ENCODE measurements at regions not wholly inside any gene's neighbourhood (a gene's known extent, or its start where the extent isn't known, plus 50 kb on each side); places are given as distances from the start of the nearest gene placed in this dataset.

DNA sequence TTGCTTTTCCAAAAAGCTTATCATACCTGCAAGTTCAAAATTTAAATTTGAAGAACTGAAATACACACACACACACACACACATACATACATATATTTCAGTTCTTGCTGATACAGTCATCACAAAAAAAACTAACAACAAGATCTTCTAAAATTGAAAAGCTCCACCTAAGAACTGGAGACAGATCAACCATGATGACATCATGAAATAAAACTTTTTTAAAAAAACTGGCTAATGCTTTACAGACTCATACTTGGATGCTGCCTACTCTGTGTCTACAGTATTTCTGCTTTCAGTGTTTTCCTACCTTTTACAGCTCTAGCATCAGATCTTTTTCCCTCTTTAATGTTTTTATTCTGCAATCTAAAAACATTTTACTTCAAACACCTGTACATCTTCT is 261.4 kb downstream of the DIO2 start:
- TF ChIP-seq ZNF114 (CRISPR knock-in tag; IDR thresholded peaks at IDR 0.05) (no peak), EZH2 (IDR thresholded peaks at IDR 0.05; ENCODE audit: low read depth, unreplicated experiment) (no peak), EZH2phosphoT487 (IDR thresholded peaks at IDR 0.05; ENCODE audit: unreplicated experiment) (no peak), ZNF331 (CRISPR knock-in tag; IDR thresholded peaks at IDR 0.05; ENCODE audit: low read depth) (no peak), POLR2AphosphoS5 (IDR thresholded peaks at IDR 0.05; ENCODE audit: low read depth) (no peak), NANOG (IDR thresholded peaks at IDR 0.05; ENCODE audit: borderline replicate concordance) (no peak), CREB1 (CRISPR knock-in tag; IDR thresholded peaks at IDR 0.05; ENCODE audit: low read depth) (no peak), JUNB (IDR thresholded peaks at IDR 0.05; ENCODE audit: unreplicated experiment) (no peak), STAT1 (IDR thresholded peaks at IDR 0.05; ENCODE audit: unreplicated experiment) (no peak)
- TF ChIP-seq, protein P1, sequence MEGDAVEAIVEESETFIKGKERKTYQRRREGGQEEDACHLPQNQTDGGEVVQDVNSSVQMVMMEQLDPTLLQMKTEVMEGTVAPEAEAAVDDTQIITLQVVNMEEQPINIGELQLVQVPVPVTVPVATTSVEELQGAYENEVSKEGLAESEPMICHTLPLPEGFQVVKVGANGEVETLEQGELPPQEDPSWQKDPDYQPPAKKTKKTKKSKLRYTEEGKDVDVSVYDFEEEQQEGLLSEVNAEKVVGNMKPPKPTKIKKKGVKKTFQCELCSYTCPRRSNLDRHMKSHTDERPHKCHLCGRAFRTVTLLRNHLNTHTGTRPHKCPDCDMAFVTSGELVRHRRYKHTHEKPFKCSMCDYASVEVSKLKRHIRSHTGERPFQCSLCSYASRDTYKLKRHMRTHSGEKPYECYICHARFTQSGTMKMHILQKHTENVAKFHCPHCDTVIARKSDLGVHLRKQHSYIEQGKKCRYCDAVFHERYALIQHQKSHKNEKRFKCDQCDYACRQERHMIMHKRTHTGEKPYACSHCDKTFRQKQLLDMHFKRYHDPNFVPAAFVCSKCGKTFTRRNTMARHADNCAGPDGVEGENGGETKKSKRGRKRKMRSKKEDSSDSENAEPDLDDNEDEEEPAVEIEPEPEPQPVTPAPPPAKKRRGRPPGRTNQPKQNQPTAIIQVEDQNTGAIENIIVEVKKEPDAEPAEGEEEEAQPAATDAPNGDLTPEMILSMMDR (conservative IDR thresholded peaks at IDR 0.05; ENCODE audit: low read depth in 2 of 2) = no peak
- TF ChIP-seq, protein P2, sequence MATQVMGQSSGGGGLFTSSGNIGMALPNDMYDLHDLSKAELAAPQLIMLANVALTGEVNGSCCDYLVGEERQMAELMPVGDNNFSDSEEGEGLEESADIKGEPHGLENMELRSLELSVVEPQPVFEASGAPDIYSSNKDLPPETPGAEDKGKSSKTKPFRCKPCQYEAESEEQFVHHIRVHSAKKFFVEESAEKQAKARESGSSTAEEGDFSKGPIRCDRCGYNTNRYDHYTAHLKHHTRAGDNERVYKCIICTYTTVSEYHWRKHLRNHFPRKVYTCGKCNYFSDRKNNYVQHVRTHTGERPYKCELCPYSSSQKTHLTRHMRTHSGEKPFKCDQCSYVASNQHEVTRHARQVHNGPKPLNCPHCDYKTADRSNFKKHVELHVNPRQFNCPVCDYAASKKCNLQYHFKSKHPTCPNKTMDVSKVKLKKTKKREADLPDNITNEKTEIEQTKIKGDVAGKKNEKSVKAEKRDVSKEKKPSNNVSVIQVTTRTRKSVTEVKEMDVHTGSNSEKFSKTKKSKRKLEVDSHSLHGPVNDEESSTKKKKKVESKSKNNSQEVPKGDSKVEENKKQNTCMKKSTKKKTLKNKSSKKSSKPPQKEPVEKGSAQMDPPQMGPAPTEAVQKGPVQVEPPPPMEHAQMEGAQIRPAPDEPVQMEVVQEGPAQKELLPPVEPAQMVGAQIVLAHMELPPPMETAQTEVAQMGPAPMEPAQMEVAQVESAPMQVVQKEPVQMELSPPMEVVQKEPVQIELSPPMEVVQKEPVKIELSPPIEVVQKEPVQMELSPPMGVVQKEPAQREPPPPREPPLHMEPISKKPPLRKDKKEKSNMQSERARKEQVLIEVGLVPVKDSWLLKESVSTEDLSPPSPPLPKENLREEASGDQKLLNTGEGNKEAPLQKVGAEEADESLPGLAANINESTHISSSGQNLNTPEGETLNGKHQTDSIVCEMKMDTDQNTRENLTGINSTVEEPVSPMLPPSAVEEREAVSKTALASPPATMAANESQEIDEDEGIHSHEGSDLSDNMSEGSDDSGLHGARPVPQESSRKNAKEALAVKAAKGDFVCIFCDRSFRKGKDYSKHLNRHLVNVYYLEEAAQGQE (IDR thresholded peaks at IDR 0.05; ENCODE audit: unreplicated experiment) = no peak
- TF ChIP-seq, protein P3, sequence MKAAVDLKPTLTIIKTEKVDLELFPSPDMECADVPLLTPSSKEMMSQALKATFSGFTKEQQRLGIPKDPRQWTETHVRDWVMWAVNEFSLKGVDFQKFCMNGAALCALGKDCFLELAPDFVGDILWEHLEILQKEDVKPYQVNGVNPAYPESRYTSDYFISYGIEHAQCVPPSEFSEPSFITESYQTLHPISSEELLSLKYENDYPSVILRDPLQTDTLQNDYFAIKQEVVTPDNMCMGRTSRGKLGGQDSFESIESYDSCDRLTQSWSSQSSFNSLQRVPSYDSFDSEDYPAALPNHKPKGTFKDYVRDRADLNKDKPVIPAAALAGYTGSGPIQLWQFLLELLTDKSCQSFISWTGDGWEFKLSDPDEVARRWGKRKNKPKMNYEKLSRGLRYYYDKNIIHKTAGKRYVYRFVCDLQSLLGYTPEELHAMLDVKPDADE (IDR thresholded peaks at IDR 0.05) = no peak
